Common myeloid progenitor, CD34-positive (primary cell): ENCODE measurements at regions not wholly inside any gene's neighbourhood (a gene's known extent, or its start where the extent isn't known, plus 50 kb on each side); places are given as distances from the start of the nearest gene placed in this dataset.

ENCODE experiments used
- CTCF ChIA-PET: fragments of 350-600 bp; sonication (Branson Sonifier 250); formaldehyde crosslinking; loops from one replicate; lab custom pipeline; 2021; ENCODE audit warnings: antibody characterized with exemption; lab: Charles Lee
- POLR2A ChIA-PET: fragments of 350-600 bp; sonication (Branson Sonifier 250); formaldehyde crosslinking; loops from one replicate; lab custom pipeline; 2021; ENCODE audit warnings: antibody characterized with exemption; lab: Charles Lee
- DNase-seq, 3 donors: peaks; one replicate each; pipeline versions ENCODE4 v3.0.0 to v3.0.0-alpha.2; 2013
- H3K27ac ChIP-seq, 2 experiments: 1 replicate in 1 of 2; 2 replicates in 1 of 2; pipeline ENCODE4 v1.7.0; 2013; ENCODE audit warnings: inconsistent platforms in 2 of 2, low read length in 2 of 2, mild to moderate bottlenecking in 2 of 2, low read depth in 1 of 2, moderate library complexity in 1 of 2; ENCODE audit not compliant: severe bottlenecking in 2 of 2, insufficient read depth in 1 of 2, poor library complexity in 1 of 2
- H3K27me3 ChIP-seq, 5 experiments: replicated peaks in 2 of 5; 1 replicate in 3 of 5; 2 replicates in 2 of 5; pipeline versions ENCODE4 v1.6.1 to v1.7.0; 2013; ENCODE audit warnings: low read length in 4 of 5, mild to moderate bottlenecking in 2 of 5, moderate library complexity in 2 of 5, inconsistent platforms in 1 of 5; ENCODE audit not compliant: insufficient read depth in 5 of 5, control insufficient read depth in 4 of 5
- H3K36me3 ChIP-seq, 4 experiments: 1 replicate in 2 of 4; 2 replicates in 2 of 4; pipeline versions ENCODE4 v1.6.1 to v1.7.0; 2013; ENCODE audit warnings: low read length in 3 of 4, control low read depth in 1 of 4, mild to moderate bottlenecking in 1 of 4; ENCODE audit not compliant: control insufficient read depth in 4 of 4, insufficient read depth in 4 of 4
- H3K4me1 ChIP-seq, 4 experiments: 1 replicate in 3 of 4; 2 replicates in 1 of 4; pipeline versions ENCODE4 v1.6.1 to v1.7.1; 2013; ENCODE audit warnings: low read length in 3 of 4, mild to moderate bottlenecking in 3 of 4, control low read depth in 1 of 4, inconsistent platforms in 1 of 4, moderate library complexity in 1 of 4; ENCODE audit not compliant: control insufficient read depth in 4 of 4, insufficient read depth in 4 of 4; ENCODE audit errors: control extremely low read depth in 1 of 4
- H3K4me3 ChIP-seq, 7 experiments: 1 replicate in 4 of 7; 2 replicates in 3 of 7; pipeline versions ENCODE4 v1.5.1 to v1.7.0; 2013; ENCODE audit warnings: mild to moderate bottlenecking in 7 of 7, low read length in 6 of 7, moderate library complexity in 6 of 7, inconsistent platforms in 2 of 7, low read depth in 2 of 7, control low read depth in 1 of 7; ENCODE audit not compliant: insufficient read depth in 4 of 7, control insufficient read depth in 1 of 7; ENCODE audit errors: extremely low read depth in 1 of 7
- H3K9me3 ChIP-seq, 5 experiments: 1 replicate in 4 of 5; 2 replicates in 1 of 5; pipeline versions ENCODE4 v1.6.1 to v1.7.1; 2013; ENCODE audit warnings: low read length in 4 of 5, mild to moderate bottlenecking in 2 of 5, inconsistent platforms in 1 of 5, low read depth in 1 of 5, moderate library complexity in 1 of 5; ENCODE audit not compliant: control insufficient read depth in 4 of 5, insufficient read depth in 2 of 5; ENCODE audit errors: control extremely low read depth in 1 of 5
- WGBS: methylation state at CpG from one replicate; pipeline ENCODE4 v1.1.5; 2013; ENCODE audit not compliant: insufficient coverage; 5-methylcytosine and 5-hydroxymethylcytosine counted together

DNA sequence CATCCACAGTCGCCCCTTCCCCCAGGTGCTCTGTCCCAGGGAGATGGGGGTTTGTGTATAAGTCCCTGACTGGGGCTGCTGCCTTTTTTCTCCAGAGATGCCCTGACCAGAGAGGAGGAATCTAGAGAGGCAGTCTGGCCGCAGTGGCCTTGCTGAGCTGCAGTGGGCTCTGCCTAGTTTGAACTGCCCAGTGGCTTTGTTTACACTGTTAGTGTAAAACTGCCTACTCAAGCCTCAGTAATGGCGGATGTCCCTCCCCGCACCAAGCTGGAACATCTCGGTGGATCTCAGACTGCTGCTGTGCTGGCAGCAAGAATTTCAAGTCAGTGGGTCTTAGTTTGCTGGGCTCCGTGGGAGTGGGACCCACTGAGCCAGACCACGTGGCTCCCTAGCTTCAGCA is 102.6 kb upstream of the GIMD1 start:
- H3K36me3 ChIP-seq, result no peaks in the 10 kb centered on the region
- no peaks in the 10 kb centered on the region for H3K4me1 ChIP-seq
- no peaks in the 10 kb centered on the region for H3K9me3 ChIP-seq
- H3K27ac ChIP-seq, result no peak overlapping the region
- DNase-seq, result no peak
- CTCF ChIA-PET, result no interaction called here
- POLR2A ChIA-PET, result no interaction called here
- H3K27me3 ChIP-seq, result no peaks in the 10 kb centered on the region
- 92% methylated on average over 5 of the region's 7 CpGs for WGBS
- H3K4me3 ChIP-seq, result no peak overlapping the region

DNA sequence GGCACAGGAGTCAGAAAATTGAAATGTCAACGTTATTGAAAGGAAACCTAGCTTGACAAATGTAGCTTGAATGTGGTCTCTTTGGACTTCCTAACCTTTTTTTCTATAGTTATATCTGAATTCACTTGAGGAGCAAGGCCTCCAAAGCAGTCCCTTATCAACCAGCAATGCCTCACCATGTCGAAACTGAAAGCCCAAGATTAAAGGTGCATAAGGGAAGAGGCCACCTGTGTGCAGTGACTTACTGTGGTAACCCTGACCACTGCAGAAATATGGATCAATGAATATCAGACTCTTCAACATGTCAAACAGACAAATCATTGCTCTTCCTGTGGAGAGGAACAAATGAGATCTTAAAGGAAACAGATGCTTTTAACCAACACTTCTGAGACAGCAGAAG is 95.0 kb upstream of the GIMD1 start:
- Histone ChIP-seq H3K4me1 (no peaks in the 10 kb centered on the region), H3K9me3 (peaks cover 0 to 1% (median 0%) of the 10 kb centered on the region in 5 experiments), H3K27ac (no peak overlapping the region), H3K27me3 (no peaks in the 10 kb centered on the region), H3K4me3 (no peak overlapping the region), H3K36me3 (no peaks in the 10 kb centered on the region)
- DNase-seq, result no peak
- ChIA-PET POLR2A (no interaction called here), CTCF (interaction anchor here (1.5 kb wide), 1 partner anchor 49 kb away, joined by 3 read pairs; no protein-coding TSS in a partner anchor)
- no CpG with 5 or more reads among the region's 2 CpGs for WGBS

DNA sequence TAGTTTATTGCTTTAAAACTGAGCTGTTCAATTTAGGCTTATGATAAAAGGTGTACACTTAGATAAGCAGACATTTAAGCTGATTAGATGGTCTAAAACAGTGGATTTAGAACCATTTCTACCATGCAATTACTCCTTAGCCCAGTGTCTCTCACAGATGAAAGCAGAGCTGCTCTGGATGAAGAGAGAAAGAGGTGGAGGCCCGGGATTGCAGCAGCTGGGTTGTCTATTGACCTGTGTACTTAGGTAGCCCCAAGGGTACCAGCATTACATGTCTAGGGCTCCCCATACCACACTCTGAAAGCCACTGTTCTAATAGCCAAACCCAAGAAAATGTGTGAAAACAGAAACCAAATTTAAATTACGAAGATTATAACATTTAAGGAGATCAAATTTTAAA is 86.0 kb upstream of the GIMD1 start:
- no peak overlapping the region for H3K27ac ChIP-seq
- no peak overlapping the region for H3K4me3 ChIP-seq
- no peaks in the 10 kb centered on the region for H3K4me1 ChIP-seq
- no peaks in the 10 kb centered on the region for H3K9me3 ChIP-seq
- no peaks in the 10 kb centered on the region for H3K27me3 ChIP-seq
- CTCF ChIA-PET, result no interaction called here
- no peak for DNase-seq
- no peaks in the 10 kb centered on the region for H3K36me3 ChIP-seq
- POLR2A ChIA-PET, result no interaction called here
- no CpG with 5 or more reads among the region's 2 CpGs for WGBS

DNA sequence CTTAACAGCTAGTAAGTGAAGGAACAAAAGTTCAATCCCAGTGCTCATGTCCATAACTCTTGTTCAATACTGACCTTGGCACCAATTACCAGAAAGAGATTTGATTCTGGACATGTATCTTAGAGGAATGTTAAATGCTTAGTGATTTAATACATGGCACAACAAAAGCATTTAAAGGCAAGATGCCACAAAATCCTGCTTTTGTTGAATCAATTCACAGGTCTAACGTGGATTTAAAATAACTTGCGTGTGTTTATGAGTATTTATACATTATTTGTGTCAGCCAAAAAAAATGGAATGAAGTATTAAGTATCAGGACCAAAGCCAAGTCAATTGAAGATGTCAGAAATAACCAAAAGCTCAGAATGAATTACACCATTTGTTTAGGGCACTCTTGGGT is 85.4 kb upstream of the GIMD1 start:
- no peaks in the 10 kb centered on the region for H3K27me3 ChIP-seq
- no peak overlapping the region for H3K4me3 ChIP-seq
- H3K36me3 ChIP-seq, result no peaks in the 10 kb centered on the region
- WGBS, result 90% methylated on average over 2 of the region's 2 CpGs
- H3K27ac ChIP-seq, result no peak overlapping the region
- CTCF ChIA-PET, result no interaction called here
- POLR2A ChIA-PET, result no interaction called here
- no peaks in the 10 kb centered on the region for H3K9me3 ChIP-seq
- DNase-seq, result no peak
- H3K4me1 ChIP-seq, result no peaks in the 10 kb centered on the region

DNA sequence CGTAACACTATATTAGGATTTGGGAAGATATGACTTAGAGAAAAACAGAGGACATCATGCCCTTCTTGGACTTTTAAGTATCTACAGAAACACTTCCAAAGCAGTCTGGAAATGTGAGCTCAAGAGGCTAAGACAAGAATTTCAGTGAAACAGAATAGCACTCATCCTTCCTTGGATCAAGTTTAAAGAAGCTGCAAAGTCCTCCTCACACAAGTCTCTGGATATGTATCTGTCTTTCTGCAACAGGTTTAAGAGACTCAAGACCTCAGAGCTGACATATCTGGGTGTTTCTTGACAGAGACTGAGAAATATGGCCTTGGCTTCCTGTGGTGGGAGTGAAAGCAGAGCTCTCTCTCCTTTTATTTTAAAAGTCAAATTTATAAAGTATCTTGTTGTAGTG is 82.5 kb upstream of the GIMD1 start:
- no CpG with 5 or more reads among the region's 1 CpG for WGBS
- POLR2A ChIA-PET, result no interaction called here
- CTCF ChIA-PET, result no interaction called here
- Histone ChIP-seq H3K27me3 (no peaks in the 10 kb centered on the region), H3K27ac (no peak overlapping the region), H3K9me3 (peaks cover 0 to 5% (median 0%) of the 10 kb centered on the region in 5 experiments), H3K36me3 (no peaks in the 10 kb centered on the region), H3K4me3 (no peak overlapping the region), H3K4me1 (no peaks in the 10 kb centered on the region)
- no peak for DNase-seq

DNA sequence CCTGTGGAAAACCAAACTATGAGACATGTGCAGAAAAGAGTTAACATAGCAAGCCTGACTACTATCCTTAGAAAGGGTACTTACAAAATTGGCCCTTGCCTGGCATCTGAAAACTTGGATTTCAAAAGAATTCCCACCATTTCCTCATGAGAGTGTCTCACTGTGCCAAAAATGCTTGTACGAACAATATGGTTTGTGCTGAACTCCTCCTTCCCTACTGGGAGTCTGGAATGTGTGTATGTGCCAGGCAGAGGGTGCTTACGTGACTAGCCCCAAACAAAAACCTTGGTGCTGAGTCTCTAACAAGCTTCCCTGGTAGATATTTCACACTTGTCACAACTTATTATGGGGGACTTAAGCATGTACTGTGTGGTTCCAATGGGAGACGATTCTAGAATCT is 81.7 kb upstream of the GIMD1 start:
- Histone ChIP-seq H3K27ac (no peak overlapping the region), H3K36me3 (no peaks in the 10 kb centered on the region), H3K4me3 (no peak overlapping the region), H3K27me3 (no peaks in the 10 kb centered on the region), H3K9me3 (peaks cover 0 to 5% (median 0%) of the 10 kb centered on the region in 5 experiments), H3K4me1 (no peaks in the 10 kb centered on the region)
- POLR2A ChIA-PET, result no interaction called here
- DNase-seq, result no peak
- CTCF ChIA-PET, result no interaction called here
- WGBS, result 100% methylated on average over 3 of the region's 3 CpGs

DNA sequence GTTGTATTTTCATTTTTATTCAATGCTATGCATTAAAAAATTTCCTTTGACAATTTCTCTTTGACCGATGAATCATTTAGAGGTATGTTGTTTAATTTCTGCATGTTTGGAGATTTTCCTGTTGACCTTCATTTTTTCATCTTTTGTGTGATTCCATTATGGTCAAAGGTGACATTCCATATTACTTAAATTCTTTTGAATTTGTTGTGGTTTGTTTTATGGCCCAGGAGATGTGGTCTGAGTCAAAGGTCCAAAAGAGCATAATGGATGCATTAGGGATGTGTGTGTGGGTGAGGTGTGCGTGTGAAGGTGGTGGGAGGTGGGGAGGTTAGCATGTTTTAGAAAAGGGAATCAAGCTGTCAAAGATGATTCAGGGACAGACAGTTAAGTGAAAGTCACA is 76.0 kb upstream of the GIMD1 start:
- no peak overlapping the region for H3K4me3 ChIP-seq
- H3K36me3 ChIP-seq, result no peaks in the 10 kb centered on the region
- WGBS, result no CpG with 5 or more reads among the region's 2 CpGs
- H3K27me3 ChIP-seq, result no peaks in the 10 kb centered on the region
- no peak for DNase-seq
- H3K4me1 ChIP-seq, result no peaks in the 10 kb centered on the region
- H3K9me3 ChIP-seq, result peaks cover 0 to 5% (median 0%) of the 10 kb centered on the region in 5 experiments
- ChIA-PET POLR2A (no interaction called here), CTCF (no interaction called here)
- H3K27ac ChIP-seq, result no peak overlapping the region
